Spleen (tissue), 11 donors: ENCODE measurements at regions not wholly inside any gene's neighbourhood (a gene's known extent, or its start where the extent isn't known, plus 50 kb on each side); places are given as distances from the start of the nearest gene placed in this dataset.

Source experiments
- DNase-seq: peaks from one replicate; pipeline ENCODE4 v3.0.0-alpha.2; 2020
- H3K27ac ChIP-seq, 8 donors: fragments of 200-600 bp; sonication (generic) in 7 of 8; 1 replicate in 4 of 8; 2 replicates in 4 of 8; pipeline versions ENCODE4 v1.5.0 to v1.8.0; 2016 to 2021; ENCODE audit warnings: inconsistent platforms in 4 of 8, mild to moderate bottlenecking in 4 of 8, moderate library complexity in 1 of 8
- H3K27me3 ChIP-seq, 7 donors: fragments of 200-600 bp; sonication (generic) in 6 of 7; replicated peaks in 1 of 7; 1 replicate in 4 of 7; 2 replicates in 3 of 7; pipeline versions ENCODE4 v1.5.0 to v1.8.0; 2016 to 2021; ENCODE audit warnings: inconsistent platforms in 3 of 7, mild to moderate bottlenecking in 1 of 7
- H3K36me3 ChIP-seq, 6 donors: fragments of 200-600 bp; sonication (generic) in 5 of 6; 1 replicate in 4 of 6; 2 replicates in 2 of 6; pipeline versions ENCODE4 v1.5.0 to v1.8.0; 2016 to 2021; ENCODE audit warnings: inconsistent platforms in 2 of 6
- H3K4me1 ChIP-seq, 6 donors: fragments of 200-600 bp; sonication (generic) in 5 of 6; 1 replicate in 3 of 6; 2 replicates in 3 of 6; pipeline versions ENCODE4 v1.5.0 to v1.8.0; 2016 to 2021; ENCODE audit warnings: inconsistent platforms in 3 of 6
- H3K4me3 ChIP-seq, 8 donors: fragments of 200-600 bp; sonication (generic) in 7 of 8; 1 replicate in 4 of 8; 2 replicates in 4 of 8; pipeline versions ENCODE4 v1.5.0 to v1.8.0; 2016 to 2021; ENCODE audit warnings: inconsistent platforms in 4 of 8, mild to moderate bottlenecking in 4 of 8, moderate library complexity in 2 of 8
- H3K9me3 ChIP-seq, 8 donors: fragments of 200-600 bp; sonication (generic) in 7 of 8; 1 replicate in 4 of 8; 2 replicates in 4 of 8; pipeline versions ENCODE4 v1.5.0 to v1.8.0; 2016 to 2021; ENCODE audit warnings: inconsistent platforms in 4 of 8
- POLR2A ChIP-seq, 3 donors: fragments of 450-650 bp; IDR thresholded peaks; one replicate each; pipeline ENCODE4 v1.5.1; 2017; ENCODE audit warnings: antibody characterized with exemption in 3 of 3, mild to moderate bottlenecking in 1 of 3
- POLR2AphosphoS5 ChIP-seq, 3 donors: sonication (generic); formaldehyde crosslinking; IDR thresholded peaks; one replicate each; pipeline ENCODE4 v1.5.1; 2017; ENCODE audit warnings: antibody characterized with exemption in 3 of 3
- WGBS, 5 donors: extraction: QIAGEN DNeasy Blood & Tissue Kit in 3 of 5; methylation state at CpG; one replicate each; pipeline versions ENCODE4 v1.1.5 to v1.1.7; 2013 to 2018; 5-methylcytosine and 5-hydroxymethylcytosine counted together
- intact Hi-C: fragments of 100-400 bp; cut with DNase I; formaldehyde crosslinking; loops from one replicate; pipeline ENCODE4 v1.15.0; 2023; ENCODE audit warnings: low total_unique reads
- TF ChIP-seq, protein P1 (sequence below), 11 experiments: fragments of 200-600 bp in 7 of 11; fragments of 450-650 bp in 4 of 11; sonication (generic) in 4 of 11; IDR thresholded peaks in 8 of 11; conservative IDR thresholded peaks in 3 of 11; 1 replicate in 7 of 11; 2 replicates in 4 of 11; pipeline versions ENCODE4 v1.4.0 to v1.8.0; 2016 to 2021; ENCODE audit warnings: antibody characterized with exemption in 11 of 11, inconsistent platforms in 4 of 11, mild to moderate bottlenecking in 1 of 11
- donor health status: healthy with polysubstance abuse.
- donor health status: DM: no; HTN: no; CAD: no; lungs with moderate emphysema.
- donor health status: DM: no; HTN: no; CAD: no.
- donor health status: Bipolar disorder and iron deficiency.
- donor health status: healthy.
- donor health status: DM: no; HTN: no; CAD: no.
- donor health status: DM: yes; HTN: yes; CAD: no.

DNA sequence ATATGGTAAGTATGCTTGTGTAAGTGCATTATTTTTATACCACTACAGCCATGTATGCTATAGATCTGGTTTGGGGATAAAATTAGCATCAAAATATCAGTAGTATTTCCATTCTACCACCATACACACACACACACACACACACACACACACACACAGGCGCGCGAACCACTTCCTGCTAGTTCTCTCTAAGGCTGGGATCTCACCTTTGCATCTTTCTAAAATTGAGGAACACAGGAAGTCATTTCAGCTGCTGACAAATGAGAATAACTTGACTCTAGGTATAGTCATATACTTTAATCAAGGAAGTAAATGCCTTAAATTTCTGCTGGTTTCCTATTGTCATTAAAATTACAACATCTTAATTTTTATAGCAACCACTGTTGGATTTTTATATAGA lies 72.5 kb downstream of the RBM43 start:
- intact Hi-C loops, result no loop called here
- Histone ChIP-seq H3K9me3 (no peaks in the 10 kb centered on the region), H3K27ac (no peak overlapping the region), H3K36me3 (no peaks in the 10 kb centered on the region), H3K4me3 (no peak overlapping the region), H3K4me1 (no peaks in the 10 kb centered on the region), H3K27me3 (no peaks in the 10 kb centered on the region)
- TF ChIP-seq POLR2AphosphoS5 (IDR thresholded peaks at IDR 0.05) (no peak), POLR2A (IDR thresholded peaks at IDR 0.05) (no peak)
- TF ChIP-seq, protein P1, sequence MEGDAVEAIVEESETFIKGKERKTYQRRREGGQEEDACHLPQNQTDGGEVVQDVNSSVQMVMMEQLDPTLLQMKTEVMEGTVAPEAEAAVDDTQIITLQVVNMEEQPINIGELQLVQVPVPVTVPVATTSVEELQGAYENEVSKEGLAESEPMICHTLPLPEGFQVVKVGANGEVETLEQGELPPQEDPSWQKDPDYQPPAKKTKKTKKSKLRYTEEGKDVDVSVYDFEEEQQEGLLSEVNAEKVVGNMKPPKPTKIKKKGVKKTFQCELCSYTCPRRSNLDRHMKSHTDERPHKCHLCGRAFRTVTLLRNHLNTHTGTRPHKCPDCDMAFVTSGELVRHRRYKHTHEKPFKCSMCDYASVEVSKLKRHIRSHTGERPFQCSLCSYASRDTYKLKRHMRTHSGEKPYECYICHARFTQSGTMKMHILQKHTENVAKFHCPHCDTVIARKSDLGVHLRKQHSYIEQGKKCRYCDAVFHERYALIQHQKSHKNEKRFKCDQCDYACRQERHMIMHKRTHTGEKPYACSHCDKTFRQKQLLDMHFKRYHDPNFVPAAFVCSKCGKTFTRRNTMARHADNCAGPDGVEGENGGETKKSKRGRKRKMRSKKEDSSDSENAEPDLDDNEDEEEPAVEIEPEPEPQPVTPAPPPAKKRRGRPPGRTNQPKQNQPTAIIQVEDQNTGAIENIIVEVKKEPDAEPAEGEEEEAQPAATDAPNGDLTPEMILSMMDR (IDR thresholded peaks at IDR 0.05 in 8 of 11, conservative IDR thresholded peaks at IDR 0.05 in 3 of 11), result no peak
- WGBS, 5 donors, result 5 to 27% (median 17%) methylated on average over 3 of the region's 3 CpGs
- DNase-seq, result no peak

DNA sequence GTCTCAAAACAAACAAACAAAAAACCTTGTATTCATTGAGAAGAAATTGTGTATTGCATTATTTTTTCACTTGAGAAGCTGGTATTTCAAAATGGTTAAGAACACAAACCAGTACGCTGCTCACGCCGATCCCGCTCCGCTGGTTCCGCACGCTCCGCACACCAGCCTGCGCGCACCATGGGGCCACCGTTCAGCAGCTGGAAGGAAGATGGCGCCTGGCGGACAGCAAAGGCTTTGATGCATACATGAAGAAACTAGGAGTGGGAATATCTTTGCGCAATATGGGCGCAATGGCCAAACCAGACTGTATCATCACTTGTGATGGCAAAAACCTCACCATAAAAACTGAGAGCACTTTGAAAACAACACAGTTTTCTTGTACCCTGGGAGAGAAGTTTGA lies 75.7 kb downstream of the RBM43 start:
- intact Hi-C loops, result no loop called here
- Histone ChIP-seq H3K27me3 (peaks cover 0 to 1% (median 0%) of the 10 kb centered on the region in 7 donors), H3K9me3 (no peaks in the 10 kb centered on the region), H3K4me3 (no peak overlapping the region), H3K36me3 (no peaks in the 10 kb centered on the region), H3K27ac (no peak overlapping the region), H3K4me1 (no peaks in the 10 kb centered on the region)
- WGBS, 5 donors, result 95 to 98% (median 97%) methylated on average over 15 of the region's 15 CpGs
- DNase-seq, result no peak
- TF ChIP-seq, protein P1 (IDR thresholded peaks at IDR 0.05 in 8 of 11, conservative IDR thresholded peaks at IDR 0.05 in 3 of 11), result no peak
- no peak for TF ChIP-seq POLR2AphosphoS5 (IDR thresholded peaks at IDR 0.05)
- no peak for TF ChIP-seq POLR2A (IDR thresholded peaks at IDR 0.05)

DNA sequence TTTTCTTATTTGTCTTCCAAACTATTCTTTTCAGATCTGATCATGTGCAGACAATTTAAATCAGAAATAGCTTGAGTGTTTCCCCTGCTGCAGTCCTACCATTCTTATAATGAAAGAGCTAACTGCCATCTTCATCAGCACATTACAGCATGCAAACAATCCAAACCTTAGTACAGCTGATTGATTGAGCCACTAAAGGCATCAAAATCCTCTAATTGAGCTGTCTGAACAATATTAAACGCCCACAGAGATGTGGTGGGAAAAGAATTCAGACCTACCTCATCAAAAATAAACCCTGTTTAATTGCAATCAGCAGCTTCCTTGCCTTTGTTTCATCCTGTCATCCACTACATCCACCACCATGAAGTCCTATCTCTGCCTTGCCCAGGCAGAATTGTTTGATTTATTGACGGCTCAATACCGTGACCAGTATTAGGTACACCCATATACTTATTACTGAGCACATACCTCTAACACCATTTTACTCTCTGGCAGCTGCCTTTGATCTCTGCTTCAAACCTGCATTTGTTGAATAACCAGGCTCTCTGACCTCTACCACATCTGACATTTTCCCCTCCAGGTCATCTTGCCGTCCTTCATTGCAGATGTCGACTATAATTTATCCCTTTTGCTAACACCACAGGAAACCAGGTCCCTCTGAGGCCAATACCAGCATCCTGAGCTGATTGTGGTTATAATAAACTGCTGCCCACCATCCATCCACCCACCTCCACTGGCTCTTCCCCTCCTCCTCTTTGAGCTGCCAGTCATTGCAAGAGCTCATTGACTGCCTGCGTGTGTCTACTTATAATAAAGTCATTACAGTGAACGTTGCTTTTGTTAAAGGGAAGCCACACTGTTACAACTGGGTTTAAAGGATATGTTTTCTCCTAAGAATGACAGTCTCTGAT lies 78.5 kb downstream of the RBM43 start:
- no peak overlapping the region for H3K4me3 ChIP-seq
- no peaks in the 10 kb centered on the region for H3K9me3 ChIP-seq
- DNase-seq, result no peak
- TF ChIP-seq, protein P1 (IDR thresholded peaks at IDR 0.05 in 8 of 11, conservative IDR thresholded peaks at IDR 0.05 in 3 of 11), result no peak
- TF ChIP-seq POLR2A (IDR thresholded peaks at IDR 0.05), result no peak
- TF ChIP-seq POLR2AphosphoS5 (IDR thresholded peaks at IDR 0.05), result no peak
- peaks cover 0 to 17% (median 0%) of the 10 kb centered on the region in 7 donors for H3K27me3 ChIP-seq
- no peaks in the 10 kb centered on the region for H3K4me1 ChIP-seq
- intact Hi-C loops, result no loop called here
- H3K27ac ChIP-seq, result no peak overlapping the region
- H3K36me3 ChIP-seq, result no peaks in the 10 kb centered on the region
- WGBS, 5 donors, result 57 to 70% (median 60%) methylated on average over 7 of the region's 7 CpGs

DNA sequence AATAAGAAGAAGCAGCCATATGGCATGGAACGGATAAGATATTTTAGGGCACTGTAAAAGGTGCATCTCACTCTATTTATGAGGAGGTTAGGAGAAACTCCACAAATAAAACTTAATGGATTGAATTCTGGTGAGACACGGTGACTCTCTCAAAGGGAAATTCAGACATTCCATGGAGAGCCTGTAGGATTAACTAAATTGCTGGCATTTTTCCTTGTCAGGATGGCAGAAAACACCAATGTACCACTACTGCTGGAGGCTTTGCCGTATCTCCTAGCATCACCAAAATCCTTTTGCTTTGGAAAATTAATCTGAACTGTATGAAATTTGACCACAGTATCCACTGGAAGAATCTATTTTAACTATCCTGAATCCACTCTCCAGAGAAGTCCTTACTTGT lies 79.3 kb downstream of the RBM43 start:
- DNase-seq, result no peak
- Histone ChIP-seq H3K4me3 (no peak overlapping the region), H3K4me1 (no peaks in the 10 kb centered on the region), H3K27ac (no peak overlapping the region), H3K36me3 (no peaks in the 10 kb centered on the region), H3K27me3 (peaks cover 0 to 17% (median 0%) of the 10 kb centered on the region in 7 donors), H3K9me3 (no peaks in the 10 kb centered on the region)
- 81 to 91% (median 86%) methylated on average over 3 of the region's 3 CpGs for WGBS, 5 donors
- TF ChIP-seq, protein P1 (IDR thresholded peaks at IDR 0.05 in 8 of 11, conservative IDR thresholded peaks at IDR 0.05 in 3 of 11), result no peak
- TF ChIP-seq POLR2AphosphoS5 (IDR thresholded peaks at IDR 0.05) (no peak), POLR2A (IDR thresholded peaks at IDR 0.05) (no peak)
- intact Hi-C loops, result no loop called here
